Limb (tissue), 2 donors: ENCODE measurements at regions not wholly inside any gene's neighbourhood (a gene's known extent, or its start where the extent isn't known, plus 50 kb on each side); places are given as distances from the start of the nearest gene placed in this dataset.

Experiments
- DNase-seq, 2 donors: peaks; one replicate each; pipeline ENCODE4 v3.0.0-alpha.2; 2016; ENCODE audit errors: extremely low spot score in 2 of 2

GRCh38 chr4:175125410-175126068, 207.4 kb downstream of the ADAM29 start:
- no peak for DNase-seq

- DNase-seq: no peak
Measured at GRCh38 chr4:175127314-175127713, 209.2 kb downstream of the ADAM29 start.

GRCh38 chr4:175129797-175130196, 211.6 kb downstream of the ADAM29 start:
- no peak for DNase-seq

GRCh38 chr4:175139205-175139604, 221.0 kb downstream of the ADAM29 start:
- DNase-seq: no peak

- no peak for DNase-seq
Measured at GRCh38 chr4:175143116-175143515, 225.0 kb downstream of the ADAM29 start.

GRCh38 chr4:175146799-175147198, 228.6 kb downstream of the ADAM29 start:
- no peak for DNase-seq

- DNase-seq: no peak
Measured at GRCh38 chr4:175147233-175147632, 229.1 kb downstream of the ADAM29 start.

GRCh38 chr4:175166020-175166419, 247.9 kb downstream of the ADAM29 start:
- no peak for DNase-seq

GRCh38 chr4:175176710-175177109, 258.6 kb downstream of the ADAM29 start:
- DNase-seq: no peak

GRCh38 chr4:175190654-175191053, 272.5 kb downstream of the ADAM29 start:
- no peak for DNase-seq

- no peak for DNase-seq
Measured at GRCh38 chr4:175198056-175198455, 279.9 kb downstream of the ADAM29 start.

GRCh38 chr4:175215208-175215607, 297.1 kb downstream of the ADAM29 start:
- DNase-seq: no peak

GRCh38 chr4:175215657-175216056, 297.5 kb downstream of the ADAM29 start:
- no peak for DNase-seq

- no peak for DNase-seq
Measured at GRCh38 chr4:175229154-175229553, 311.0 kb downstream of the ADAM29 start.

- DNase-seq: no peak
Measured at GRCh38 chr4:175234162-175234561, 316.0 kb downstream of the ADAM29 start.

GRCh38 chr4:175238827-175239517, 320.8 kb downstream of the ADAM29 start:
- DNase-seq: no peak

GRCh38 chr4:175246941-175247340, 328.8 kb downstream of the ADAM29 start:
- no peak for DNase-seq

GRCh38 chr4:175252642-175253041, 334.5 kb downstream of the ADAM29 start:
- no peak for DNase-seq

- DNase-seq: no peak
Measured at GRCh38 chr4:175253184-175253902, 335.2 kb downstream of the ADAM29 start.

- DNase-seq: no peak
Measured at GRCh38 chr4:175263537-175263936, 345.4 kb downstream of the ADAM29 start.

GRCh38 chr4:175271010-175271630, 353.0 kb downstream of the ADAM29 start:
- no peak for DNase-seq
